ENCODE measurements at regions not wholly inside any gene's neighbourhood (a gene's known extent, or its start where the extent isn't known, plus 50 kb on each side); places are given as distances from the start of the nearest gene placed in this dataset.

DNA sequence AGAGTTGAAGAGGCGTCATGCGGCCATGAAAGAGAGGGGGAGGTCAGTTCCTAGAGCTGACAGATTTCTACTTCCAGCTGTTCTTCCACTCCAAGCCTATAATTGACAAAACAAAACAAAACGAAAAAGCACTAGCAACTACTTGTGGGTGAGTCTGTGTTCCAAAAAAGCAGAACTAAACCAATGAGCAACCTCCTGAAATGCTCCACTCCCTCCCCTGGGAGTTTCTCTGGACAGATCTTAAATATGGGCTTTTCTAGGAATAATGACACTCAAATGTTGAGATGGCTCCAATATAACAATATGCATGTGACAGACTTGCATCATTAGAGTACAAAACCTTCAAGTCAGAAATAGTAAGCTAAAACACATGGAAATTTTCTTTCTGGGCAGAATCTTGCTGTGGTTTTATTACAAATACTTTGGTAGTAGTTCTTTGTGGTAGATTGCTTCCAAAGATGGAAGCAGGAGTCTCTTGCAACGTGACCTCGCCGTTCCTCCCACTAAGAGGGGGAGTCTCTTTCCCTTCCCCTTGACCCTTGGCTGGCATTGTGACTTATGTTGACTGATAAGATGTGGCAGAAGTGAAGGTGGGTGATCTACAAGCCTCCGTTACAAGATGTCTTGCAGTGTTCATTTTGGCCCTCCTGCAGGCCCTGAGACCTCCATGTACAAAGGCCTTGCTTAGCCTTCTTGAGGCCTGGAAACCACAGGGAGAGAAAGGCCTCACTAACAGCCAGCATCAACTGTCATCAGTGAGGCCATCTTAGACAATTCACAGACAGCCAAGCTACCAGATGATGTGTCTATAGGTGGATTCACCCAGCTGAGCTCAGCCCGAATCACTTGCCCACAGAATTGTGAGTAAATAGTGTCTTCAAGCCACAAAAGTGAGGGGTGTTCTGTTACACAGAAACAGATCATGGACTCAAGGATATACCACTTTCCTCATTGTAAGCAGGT, 173.1 kb upstream of the RFC3 start:
- TF ChIP-seq, protein P1, sequence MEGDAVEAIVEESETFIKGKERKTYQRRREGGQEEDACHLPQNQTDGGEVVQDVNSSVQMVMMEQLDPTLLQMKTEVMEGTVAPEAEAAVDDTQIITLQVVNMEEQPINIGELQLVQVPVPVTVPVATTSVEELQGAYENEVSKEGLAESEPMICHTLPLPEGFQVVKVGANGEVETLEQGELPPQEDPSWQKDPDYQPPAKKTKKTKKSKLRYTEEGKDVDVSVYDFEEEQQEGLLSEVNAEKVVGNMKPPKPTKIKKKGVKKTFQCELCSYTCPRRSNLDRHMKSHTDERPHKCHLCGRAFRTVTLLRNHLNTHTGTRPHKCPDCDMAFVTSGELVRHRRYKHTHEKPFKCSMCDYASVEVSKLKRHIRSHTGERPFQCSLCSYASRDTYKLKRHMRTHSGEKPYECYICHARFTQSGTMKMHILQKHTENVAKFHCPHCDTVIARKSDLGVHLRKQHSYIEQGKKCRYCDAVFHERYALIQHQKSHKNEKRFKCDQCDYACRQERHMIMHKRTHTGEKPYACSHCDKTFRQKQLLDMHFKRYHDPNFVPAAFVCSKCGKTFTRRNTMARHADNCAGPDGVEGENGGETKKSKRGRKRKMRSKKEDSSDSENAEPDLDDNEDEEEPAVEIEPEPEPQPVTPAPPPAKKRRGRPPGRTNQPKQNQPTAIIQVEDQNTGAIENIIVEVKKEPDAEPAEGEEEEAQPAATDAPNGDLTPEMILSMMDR (conservative IDR thresholded peaks at IDR 0.05), result no peak
- no peak for TF ChIP-seq ZFX (IDR thresholded peaks at IDR 0.05)

Data from C4-2B (cell line).